IMR-90 (cell line): ENCODE measurements at regions not wholly inside any gene's neighbourhood (a gene's known extent, or its start where the extent isn't known, plus 50 kb on each side); places are given as distances from the start of the nearest gene placed in this dataset.

Source experiments
- ATAC-seq: fragments of 200-7000 bp; cut with Tn5 transposase; 2 replicates; pipeline ENCODE4 v1.9.1; 2020; ENCODE audit warnings: low read depth, mild to moderate bottlenecking, moderate library complexity
- BruUV-seq: library from RNA; stranded (reverse); fragments of 400-500 nt; replicated peaks from 2 replicates; lab custom pipeline; 2021; lab: Mats Ljungman, UMichigan
- CTCF ChIA-PET: fragments of 300-600 bp; formaldehyde crosslinking; extraction: SDS; loops from one replicate; lab custom pipeline; 2021; ENCODE audit warnings: antibody characterized with exemption; lab: Yijun Ruan, JAX
- POLR2A ChIA-PET: fragments of 300-600 bp; sonication (Branson Sonifier 250); formaldehyde crosslinking; loops from one replicate; lab custom pipeline; 2022; ENCODE audit warnings: antibody characterized with exemption; ENCODE audit not compliant: unreplicated experiment; lab: Charles Lee
- DNase-seq: peaks from one replicate; pipeline ENCODE4 v3.0.0; 2013
- H2AFZ ChIP-seq: replicated peaks from 2 replicates; pipeline ENCODE3; 2013; ENCODE audit warnings: low read length, mild to moderate bottlenecking; ENCODE audit not compliant: poor library complexity
- H2AK5ac ChIP-seq: 2 replicates; pipeline ENCODE4 v1.6.1; 2013; ENCODE audit warnings: low read depth, low read length, inconsistent platforms
- H2AK9ac ChIP-seq: replicated peaks from 2 replicates; pipeline ENCODE3; 2013; ENCODE audit warnings: mild to moderate bottlenecking, low read depth, low read length, moderate library complexity; ENCODE audit not compliant: poor library complexity
- H2BK120ac ChIP-seq: 2 replicates; pipeline ENCODE4 v1.6.1; 2013; ENCODE audit warnings: low read depth, low read length, inconsistent platforms
- H2BK15ac ChIP-seq: 3 replicates; pipeline ENCODE4 v1.6.1; 2013; ENCODE audit warnings: low read depth, low read length, inconsistent platforms
- H2BK20ac ChIP-seq: 2 replicates; pipeline ENCODE4 v1.6.1; 2013; ENCODE audit warnings: low read depth, mild to moderate bottlenecking, inconsistent platforms, low read length, moderate library complexity
- H2BK5ac ChIP-seq: 2 replicates; pipeline ENCODE4 v1.6.1; 2013; ENCODE audit warnings: mild to moderate bottlenecking, low read depth, low read length, inconsistent platforms; ENCODE audit not compliant: poor library complexity, severe bottlenecking
- H3K14ac ChIP-seq: replicated peaks from 2 replicates; pipeline ENCODE4 v1.6.1; 2013; ENCODE audit warnings: low read depth, low read length, inconsistent platforms
- H3K18ac ChIP-seq: 2 replicates; pipeline ENCODE4 v1.6.1; 2013; ENCODE audit warnings: low read depth, low read length, control low read depth
- H3K23ac ChIP-seq: 2 replicates; pipeline ENCODE4 v1.6.1; 2013; ENCODE audit warnings: low read depth, low read length, inconsistent platforms
- H3K27ac ChIP-seq: 2 replicates; pipeline ENCODE4 v1.5.1; 2013; ENCODE audit warnings: mild to moderate bottlenecking, control low read depth, low read length; ENCODE audit not compliant: insufficient read depth
- H3K27me3 ChIP-seq: 2 replicates; pipeline ENCODE4 v1.6.1; 2013; ENCODE audit warnings: low read length; ENCODE audit not compliant: control insufficient read depth, insufficient read depth
- H3K36me3 ChIP-seq: 2 replicates; pipeline ENCODE4 v1.6.1; 2013; ENCODE audit warnings: low read length, mixed read lengths; ENCODE audit not compliant: control insufficient read depth, insufficient read depth
- H3K4ac ChIP-seq: 2 replicates; pipeline ENCODE4 v1.6.1; 2013; ENCODE audit warnings: low read depth, low read length, inconsistent platforms
- H3K4me1 ChIP-seq: 2 replicates; pipeline ENCODE4 v1.6.1; 2013; ENCODE audit warnings: low read length, mixed read lengths; ENCODE audit not compliant: control insufficient read depth, insufficient read depth
- H3K4me2 ChIP-seq: 2 replicates; pipeline ENCODE4 v1.6.1; 2013; ENCODE audit warnings: low read depth, mild to moderate bottlenecking, control low read depth, low read length, moderate library complexity
- H3K4me3 ChIP-seq: 2 replicates; pipeline ENCODE4 v1.5.1; 2013; ENCODE audit warnings: low read depth, mild to moderate bottlenecking, control low read depth, low read length, moderate library complexity; ENCODE audit not compliant: insufficient read depth
- H3K56ac ChIP-seq: 2 replicates; pipeline ENCODE4 v1.6.1; 2013; ENCODE audit warnings: low read length, inconsistent platforms; ENCODE audit not compliant: insufficient read depth; ENCODE audit errors: extremely low read depth
- H3K79me1 ChIP-seq, 2 experiments: 2 replicates each; pipeline ENCODE4 v1.6.1; 2013; ENCODE audit warnings: low read length in 2 of 2, inconsistent platforms in 1 of 2, low read depth in 1 of 2
- H3K9ac ChIP-seq: 2 replicates; pipeline ENCODE4 v1.6.1; 2013; ENCODE audit warnings: low read depth, low read length, control low read depth
- H3K9me1 ChIP-seq: 2 replicates; pipeline ENCODE4 v1.6.1; 2013; ENCODE audit warnings: low read length, inconsistent platforms; ENCODE audit not compliant: insufficient read depth
- H3K9me3 ChIP-seq: 2 replicates; pipeline ENCODE4 v1.6.1; 2013; ENCODE audit warnings: low read length; ENCODE audit not compliant: control insufficient read depth, insufficient read depth
- H4K20me1 ChIP-seq: 2 replicates; pipeline ENCODE4 v1.6.1; 2013; ENCODE audit warnings: low read length, inconsistent platforms; ENCODE audit not compliant: insufficient read depth
- H4K5ac ChIP-seq: 2 replicates; pipeline ENCODE4 v1.6.1; 2013; ENCODE audit warnings: mild to moderate bottlenecking, low read depth, low read length, control low read depth
- H4K8ac ChIP-seq, 2 experiments: 2 replicates each; pipeline ENCODE4 v1.6.1; 2013; ENCODE audit warnings: low read depth in 2 of 2, low read length in 2 of 2, control low read depth in 1 of 2, inconsistent platforms in 1 of 2
- H4K91ac ChIP-seq: 2 replicates; pipeline ENCODE4 v1.6.1; 2013; ENCODE audit warnings: low read depth, low read length, inconsistent platforms; ENCODE audit not compliant: insufficient read depth
- BHLHE40 ChIP-seq: fragments of 150-350 bp; IDR thresholded peaks from 2 replicates; pipeline ENCODE4 v1.6.1; 2016; ENCODE audit warnings: mild to moderate bottlenecking, low read depth, low read length
- CHD1 ChIP-seq: IDR thresholded peaks from 2 replicates; pipeline ENCODE4 v1.6.1; 2012; ENCODE audit warnings: low read depth, low read length, improper control_type of control experiment
- CTCF ChIP-seq: conservative IDR thresholded peaks from 2 replicates; pipeline ENCODE4 v1.5.1; 2012; ENCODE audit warnings: mild to moderate bottlenecking, low read depth, low read length, improper control_type of control experiment
- FOS ChIP-seq: fragments of 150-350 bp; IDR thresholded peaks from 2 replicates; pipeline ENCODE4 v1.6.1; 2016; ENCODE audit warnings: low read depth, low read length
- MAFK ChIP-seq: IDR thresholded peaks from 2 replicates; pipeline ENCODE4 v1.6.1; 2012; ENCODE audit warnings: low read depth, low read length, improper control_type of control experiment
- MAZ ChIP-seq: IDR thresholded peaks from 2 replicates; pipeline ENCODE4 v1.6.1; 2012; ENCODE audit warnings: low read depth, mild to moderate bottlenecking, low read length, improper control_type of control experiment, moderate library complexity, borderline replicate concordance
- MXI1 ChIP-seq: IDR thresholded peaks from 2 replicates; pipeline ENCODE4 v1.6.1; 2012; ENCODE audit warnings: low read depth, mild to moderate bottlenecking, low read length, moderate library complexity, borderline replicate concordance
- NFE2L2 ChIP-seq: fragments of 150-350 bp; IDR thresholded peaks from 2 replicates; pipeline ENCODE4 v1.6.1; 2016; ENCODE audit warnings: low read depth, mild to moderate bottlenecking, low read length
- POLR2A ChIP-seq: IDR thresholded peaks from 2 replicates; pipeline ENCODE4 v1.6.1; 2012; ENCODE audit warnings: mild to moderate bottlenecking, low read depth, low read length
- RAD21 ChIP-seq: IDR thresholded peaks from 2 replicates; pipeline ENCODE4 v1.6.1; 2012; ENCODE audit warnings: low read length, improper control_type of control experiment
- RCOR1 ChIP-seq: IDR thresholded peaks from 2 replicates; pipeline ENCODE4 v1.6.1; 2012; ENCODE audit warnings: mild to moderate bottlenecking, low read length, improper control_type of control experiment; ENCODE audit not compliant: insufficient replicate concordance
- RFX5 ChIP-seq: IDR thresholded peaks from 2 replicates; pipeline ENCODE4 v1.8.0; 2012; ENCODE audit warnings: low read depth, mild to moderate bottlenecking, low read length, moderate library complexity
- SMC3 ChIP-seq: fragments of 150-350 bp; IDR thresholded peaks from 2 replicates; pipeline ENCODE4 v1.6.1; 2016; ENCODE audit warnings: low read depth, mild to moderate bottlenecking, antibody characterized with exemption, low read length, moderate library complexity
- WGBS, 2 experiments: methylation state at CpG; one replicate each; pipeline versions ENCODE4 v1.1.5 to v1.1.7; 2013; ENCODE audit warnings: missing lambda C conversion rate in 2 of 2; ENCODE audit not compliant: insufficient read length in 1 of 2; ENCODE audit errors: extremely low coverage in 2 of 2; 5-methylcytosine and 5-hydroxymethylcytosine counted together
- dilution Hi-C: fragments of 300-500 bp; cut with HindIII; formaldehyde crosslinking; loops from one replicate; pipeline ENCODE4 v1.14.3; 2018; ENCODE audit warnings: low sequenced_read_pairs; ENCODE audit not compliant: unreplicated experiment
- in situ Hi-C: fragments of 300-500 bp; cut with MboI; formaldehyde crosslinking; loops from 3 replicates; pipeline ENCODE4 v1.14.3; 2019; ENCODE audit warnings: low sequenced_read_pairs, inconsistent platforms, mixed read lengths
- intact Hi-C: fragments of 100-400 bp; cut with micrococcal nuclease; formaldehyde crosslinking; loops from 2 replicates; pipeline ENCODE4 v1.10.0; 2022
- TF ChIP-seq, protein P1 (sequence below): fragments of 150-350 bp; IDR thresholded peaks from 2 replicates; pipeline ENCODE4 v1.6.1; 2016; ENCODE audit warnings: low read depth, mild to moderate bottlenecking, low read length, moderate library complexity, borderline replicate concordance
- TF ChIP-seq, protein P2 (sequence below): fragments of 150-350 bp; IDR thresholded peaks from 2 replicates; pipeline ENCODE4 v1.6.1; 2017; ENCODE audit warnings: mild to moderate bottlenecking, antibody characterized with exemption, low read length, low read depth

GRCh38 chr9:19595003-19595402 is 186.2 kb downstream of the ACER2 start:
- Histone ChIP-seq H3K27me3 (no peaks in the 10 kb centered on the region), H2BK15ac (no peak overlapping the region), H2AK5ac (no peak overlapping the region), H3K56ac (no peak overlapping the region), H3K79me1 (no peaks in the 10 kb centered on the region), H3K9me1 (no peaks in the 10 kb centered on the region), H4K20me1 (no peaks in the 10 kb centered on the region), H3K4me2 (no peak overlapping the region), H2AK9ac (no peak overlapping the region), H3K14ac (no peak overlapping the region), H3K4ac (no peak overlapping the region), H3K23ac (no peak overlapping the region), H3K9me3 (no peaks in the 10 kb centered on the region), H2BK120ac (no peak overlapping the region), H4K91ac (no peak overlapping the region), H4K5ac (no peak overlapping the region), H2BK5ac (no peak overlapping the region), H3K4me1 (no peaks in the 10 kb centered on the region), H2AFZ (no peak overlapping the region), H3K9ac (no peak overlapping the region), H3K36me3 (no peaks in the 10 kb centered on the region), H4K8ac (no peak overlapping the region), H3K4me3 (no peak overlapping the region), H3K27ac (no peak overlapping the region), H3K18ac (no peak overlapping the region), H2BK20ac (no peak overlapping the region)
- DNase-seq (no peak), ATAC-seq (no peak)
- in situ Hi-C loops (no loop called here), dilution Hi-C loops (no loop called here), intact Hi-C loops (no loop called here)
- TF ChIP-seq RAD21, result no peak
- TF ChIP-seq SMC3, result no peak
- TF ChIP-seq MAFK, result no peak
- no peak for TF ChIP-seq CTCF
- no peak for TF ChIP-seq MAZ
- TF ChIP-seq, protein P1, sequence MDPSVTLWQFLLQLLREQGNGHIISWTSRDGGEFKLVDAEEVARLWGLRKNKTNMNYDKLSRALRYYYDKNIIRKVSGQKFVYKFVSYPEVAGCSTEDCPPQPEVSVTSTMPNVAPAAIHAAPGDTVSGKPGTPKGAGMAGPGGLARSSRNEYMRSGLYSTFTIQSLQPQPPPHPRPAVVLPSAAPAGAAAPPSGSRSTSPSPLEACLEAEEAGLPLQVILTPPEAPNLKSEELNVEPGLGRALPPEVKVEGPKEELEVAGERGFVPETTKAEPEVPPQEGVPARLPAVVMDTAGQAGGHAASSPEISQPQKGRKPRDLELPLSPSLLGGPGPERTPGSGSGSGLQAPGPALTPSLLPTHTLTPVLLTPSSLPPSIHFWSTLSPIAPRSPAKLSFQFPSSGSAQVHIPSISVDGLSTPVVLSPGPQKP, result no peak
- no peak for TF ChIP-seq RCOR1
- no peak for TF ChIP-seq FOS
- TF ChIP-seq NFE2L2, result no peak
- TF ChIP-seq, protein P2, sequence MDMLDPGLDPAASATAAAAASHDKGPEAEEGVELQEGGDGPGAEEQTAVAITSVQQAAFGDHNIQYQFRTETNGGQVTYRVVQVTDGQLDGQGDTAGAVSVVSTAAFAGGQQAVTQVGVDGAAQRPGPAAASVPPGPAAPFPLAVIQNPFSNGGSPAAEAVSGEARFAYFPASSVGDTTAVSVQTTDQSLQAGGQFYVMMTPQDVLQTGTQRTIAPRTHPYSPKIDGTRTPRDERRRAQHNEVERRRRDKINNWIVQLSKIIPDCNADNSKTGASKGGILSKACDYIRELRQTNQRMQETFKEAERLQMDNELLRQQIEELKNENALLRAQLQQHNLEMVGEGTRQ, result no peak
- no peak for TF ChIP-seq MXI1
- TF ChIP-seq POLR2A, result no peak
- TF ChIP-seq CHD1, result no peak
- no peak for TF ChIP-seq RFX5
- TF ChIP-seq BHLHE40, result no peak
- POLR2A ChIA-PET, result no interaction called here
- CTCF ChIA-PET, result no interaction called here
- BruUV-seq, result no TSS peak
- 57% methylated on average over 1 of the region's 2 CpGs; no CpG with 5 or more reads in 1 of the 2 experiments for WGBS, 2 experiments
